ENCODE measurements at regions not wholly inside any gene's neighbourhood (a gene's known extent, or its start where the extent isn't known, plus 50 kb on each side); places are given as distances from the start of the nearest gene placed in this dataset.

DNA sequence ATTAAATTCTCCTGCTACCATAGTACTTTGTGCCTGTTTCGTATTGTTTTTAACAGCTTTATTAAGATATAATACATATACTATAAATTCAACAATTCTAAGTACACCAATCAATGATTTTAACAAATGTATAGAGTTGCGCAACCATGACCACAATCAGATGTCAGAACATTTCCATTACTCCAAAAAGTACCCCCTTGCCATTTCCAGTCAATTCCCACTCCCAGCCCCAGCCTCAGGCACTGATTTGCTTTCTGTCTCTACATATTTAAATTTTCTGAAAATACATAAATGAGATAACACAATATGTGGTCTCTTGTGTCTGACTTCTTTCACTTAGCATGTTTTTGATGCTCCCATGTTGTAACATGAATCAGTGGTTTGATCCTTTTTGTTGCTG, 193.9 kb downstream of the FIGN start:
- no peak for DNase-seq

DNA sequence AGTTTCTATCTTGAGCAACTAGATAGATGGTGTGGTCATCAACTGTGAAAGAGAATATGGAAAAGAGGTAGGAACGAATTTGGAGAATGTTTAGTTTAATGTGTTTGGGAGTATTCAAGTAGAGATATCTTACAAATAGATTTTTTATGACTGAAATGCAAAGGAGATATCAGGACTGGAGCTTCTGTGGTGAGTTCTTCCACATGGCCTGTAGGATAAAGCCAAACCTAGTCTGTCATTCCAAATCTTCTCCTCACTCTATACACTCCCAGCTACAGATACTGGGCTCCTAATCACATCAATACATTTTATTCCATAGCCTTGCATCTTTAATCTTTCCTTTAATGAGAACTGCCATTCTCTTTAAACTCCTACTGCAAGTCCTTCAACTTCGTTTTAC, 194.3 kb downstream of the FIGN start:
- no peak for DNase-seq

DNA sequence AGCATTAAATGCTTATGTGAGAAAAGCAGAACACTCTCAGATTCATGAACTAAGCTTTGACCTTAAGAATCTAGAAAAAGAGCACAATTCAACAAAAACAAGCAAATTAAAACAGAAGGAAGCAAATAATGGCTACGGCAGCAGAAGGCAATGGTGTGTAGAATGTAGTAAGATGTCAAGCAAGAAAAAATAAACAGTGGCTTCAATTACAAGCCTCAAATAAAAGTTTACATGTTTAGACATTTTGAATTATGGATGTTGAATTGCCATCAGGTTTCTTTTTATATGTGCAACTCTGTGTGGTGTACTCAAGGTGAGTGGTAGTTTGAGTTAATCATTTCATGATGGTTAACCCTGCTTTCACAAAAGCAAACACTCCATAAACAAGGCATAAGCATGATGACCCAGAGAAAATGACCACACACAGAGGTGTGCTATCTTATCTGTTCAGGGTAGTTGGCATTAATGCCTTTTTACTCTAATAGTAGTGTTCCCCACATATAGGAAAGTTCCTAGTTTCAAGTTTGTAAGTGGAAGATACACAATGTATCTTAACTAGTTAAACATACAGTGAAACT, 207.1 kb downstream of the FIGN start:
- no peak for DNase-seq

DNA sequence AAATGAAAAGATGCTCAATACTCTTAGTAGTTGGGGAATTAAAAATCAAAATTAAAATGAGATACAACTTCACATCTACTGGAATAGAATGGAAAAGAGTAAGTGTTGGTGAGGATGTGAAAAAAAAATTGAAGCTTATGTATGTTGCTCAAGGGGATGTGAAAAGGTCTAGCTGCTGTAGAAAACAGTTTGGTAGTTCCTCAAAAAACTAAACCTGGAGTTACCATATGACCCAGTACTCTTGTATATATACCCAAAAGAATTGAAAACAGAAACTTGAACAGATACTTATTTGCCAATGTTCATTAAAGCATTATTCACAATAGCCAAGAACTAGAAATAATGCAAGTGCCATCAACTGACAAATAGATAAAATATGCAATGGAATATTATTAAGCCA, 208.4 kb downstream of the FIGN start:
- no peak for DNase-seq

DNA sequence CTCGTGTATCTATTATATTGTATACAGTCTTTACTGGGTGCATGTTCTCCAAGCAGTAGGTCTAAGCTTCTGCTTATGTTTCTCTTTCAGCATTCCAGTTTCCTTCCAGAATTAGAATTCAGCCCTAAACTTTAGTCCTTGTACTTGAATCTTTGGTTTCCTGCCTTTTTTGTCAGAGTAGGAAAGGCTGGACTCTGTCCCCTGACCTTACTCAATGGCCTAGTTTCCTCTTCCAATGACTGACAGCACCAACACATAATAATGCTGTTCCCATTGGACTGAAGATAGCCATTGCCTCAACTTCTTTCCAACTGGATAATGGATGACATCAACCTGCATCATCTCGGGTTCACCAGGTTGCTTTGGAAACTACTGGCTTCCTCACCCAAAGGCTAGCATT, 217.0 kb downstream of the FIGN start:
- no peak for DNase-seq

DNA sequence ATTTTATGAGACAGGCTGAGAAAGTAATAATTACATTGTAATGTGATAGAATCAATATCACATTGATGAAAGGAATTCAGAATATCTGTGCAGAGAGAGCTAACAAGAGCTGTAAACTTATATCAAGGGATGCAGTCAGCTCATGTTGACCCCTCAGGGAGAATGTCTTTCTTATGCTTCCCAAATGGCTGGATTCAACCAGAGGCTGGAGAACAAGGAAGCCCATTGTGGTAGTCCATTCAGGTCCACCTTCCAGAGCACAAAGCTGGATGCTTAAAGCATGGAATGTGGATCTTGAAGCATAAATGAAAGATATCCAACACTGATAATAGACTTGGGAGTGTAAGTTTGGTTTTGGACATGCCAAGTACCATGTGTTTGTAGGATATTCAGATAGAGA, 220.0 kb downstream of the FIGN start:
- no peak for DNase-seq

DNA sequence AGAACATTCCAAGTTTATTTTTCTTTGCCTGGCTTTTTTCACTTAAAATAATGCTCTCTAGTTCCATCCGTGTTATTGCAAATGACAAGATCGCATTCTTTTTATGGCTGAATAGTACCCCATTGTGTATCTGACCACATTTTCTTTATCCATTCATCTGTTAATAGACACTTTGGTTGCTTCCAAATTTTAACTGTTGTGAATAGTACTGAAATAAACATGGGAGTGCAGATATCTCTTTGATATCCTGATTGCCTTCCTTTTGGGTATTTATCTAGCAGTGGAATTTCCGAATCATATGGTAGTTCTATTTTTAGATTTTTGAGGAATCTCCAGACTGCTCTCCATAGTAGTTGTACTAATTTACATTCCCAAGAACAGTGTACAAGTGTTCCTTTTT, 230.5 kb downstream of the FIGN start:
- DNase-seq, result no peak

DNA sequence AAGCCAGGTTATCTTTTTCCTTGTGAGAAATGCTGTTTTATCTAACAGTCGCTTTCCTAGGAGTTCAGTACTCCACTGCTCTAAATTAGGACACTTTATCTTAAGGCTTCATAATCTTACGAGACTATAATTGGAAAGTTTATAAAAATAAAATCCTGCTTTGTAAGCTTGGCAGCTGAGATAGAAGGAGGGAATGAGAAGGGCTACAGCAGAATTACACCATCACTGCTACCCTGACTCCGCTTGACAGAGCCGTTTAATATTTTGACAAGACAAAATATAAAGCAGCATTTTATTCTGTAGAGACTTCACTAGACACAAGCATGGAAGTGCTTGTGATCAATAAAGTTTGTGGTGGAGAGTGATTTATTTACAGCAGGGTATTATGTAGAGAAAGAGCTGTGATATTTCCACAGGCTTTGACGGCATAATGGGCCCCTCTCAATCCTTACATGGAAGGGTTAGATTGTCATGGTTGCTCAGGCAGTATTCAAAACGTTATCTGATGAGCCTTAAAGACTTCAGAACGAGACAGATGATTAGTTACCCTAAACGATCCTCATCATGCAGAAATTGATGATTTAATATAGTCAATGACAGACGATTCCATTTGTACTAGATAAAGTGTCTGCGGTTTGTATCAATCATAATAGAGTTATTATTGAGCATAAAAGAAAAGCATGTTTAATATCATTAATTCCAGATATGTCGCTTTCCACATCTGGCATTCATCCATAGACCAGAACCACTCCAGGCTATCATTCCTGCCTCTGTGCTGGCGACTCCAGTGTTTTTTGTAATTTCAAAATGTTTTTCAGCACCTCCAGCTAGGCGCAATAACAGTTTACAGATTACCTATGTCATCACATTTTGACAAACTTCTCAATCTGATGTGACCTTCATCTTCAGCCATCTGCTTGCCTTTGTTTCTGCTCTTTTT, 242.2 kb downstream of the FIGN start:
- DNase-seq, result no peak

DNA sequence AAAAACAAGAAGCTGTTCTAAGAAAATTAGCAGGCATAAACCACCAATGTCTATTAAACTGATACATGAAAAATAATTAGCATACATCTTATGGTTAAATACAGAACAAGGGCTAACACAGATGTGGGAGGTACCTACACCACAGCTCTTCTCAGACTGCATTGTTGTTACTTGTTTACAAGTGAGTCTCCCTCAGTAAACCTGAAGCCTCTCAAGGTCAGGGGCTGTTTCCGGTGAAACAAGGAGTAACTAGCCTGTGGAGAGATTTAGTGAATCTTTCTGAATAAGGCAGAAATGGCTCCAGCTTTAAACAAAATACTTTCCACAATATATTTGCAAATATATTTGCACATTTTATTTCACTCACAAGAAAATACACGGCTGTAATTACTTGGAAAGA, 244.0 kb downstream of the FIGN start:
- DNase-seq, result no peak

DNA sequence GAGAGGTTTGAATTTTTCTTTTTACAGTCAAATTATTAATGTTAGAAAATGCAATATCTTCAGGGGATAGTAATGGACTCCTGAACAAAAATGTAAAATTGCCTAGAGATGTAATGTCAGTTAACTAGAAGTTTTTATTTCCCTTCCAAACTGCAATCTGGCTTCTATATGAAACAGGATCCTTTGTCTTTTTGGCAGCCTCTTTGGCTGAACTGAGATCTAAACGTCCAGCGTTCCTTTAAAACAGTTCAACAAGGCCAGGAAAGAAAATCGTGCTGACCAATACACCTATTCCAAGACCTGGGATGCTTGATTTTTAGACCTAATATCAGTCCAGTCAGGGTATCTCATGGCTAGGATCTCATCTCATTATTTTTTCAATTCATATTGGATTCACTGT, 245.5 kb downstream of the FIGN start:
- no peak for DNase-seq

DNA sequence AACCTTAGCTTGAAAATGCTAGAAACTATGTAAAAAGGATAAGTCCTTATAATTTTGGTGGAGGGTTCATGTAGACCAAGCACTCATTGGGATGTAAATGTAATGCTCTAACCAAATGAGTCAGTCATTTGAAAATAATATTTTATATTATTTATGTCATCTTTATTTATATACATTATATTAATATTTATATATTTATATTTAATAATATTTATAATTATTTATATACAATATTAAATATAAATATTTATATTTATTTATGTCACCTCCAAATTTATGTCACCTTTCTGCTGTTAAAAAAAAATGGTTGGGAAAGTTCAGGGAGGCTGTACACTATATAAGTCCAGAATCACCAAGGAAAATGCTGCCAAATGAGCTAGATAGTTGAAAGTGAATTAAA, 254.3 kb downstream of the FIGN start:
- no peak for DNase-seq

DNA sequence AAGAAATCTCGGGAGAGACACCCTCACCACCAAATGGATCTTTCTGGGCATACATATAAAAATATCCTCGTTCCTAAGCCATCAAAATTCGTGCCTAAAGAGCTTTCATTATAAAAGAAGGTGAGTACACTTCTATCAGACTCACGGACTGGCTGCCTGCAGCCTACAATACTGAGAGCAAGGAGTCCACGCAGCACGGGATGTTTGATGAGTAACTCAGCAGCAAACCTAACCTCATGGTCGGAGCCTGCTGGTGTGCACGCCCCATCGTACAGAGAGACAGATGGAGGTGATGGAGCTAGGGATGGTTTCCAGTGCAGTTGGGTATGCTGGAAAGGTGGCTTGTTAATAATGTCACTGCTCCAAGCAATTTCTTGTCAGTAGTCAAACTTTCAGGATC, 256.2 kb downstream of the FIGN start:
- DNase-seq, result no peak

DNA sequence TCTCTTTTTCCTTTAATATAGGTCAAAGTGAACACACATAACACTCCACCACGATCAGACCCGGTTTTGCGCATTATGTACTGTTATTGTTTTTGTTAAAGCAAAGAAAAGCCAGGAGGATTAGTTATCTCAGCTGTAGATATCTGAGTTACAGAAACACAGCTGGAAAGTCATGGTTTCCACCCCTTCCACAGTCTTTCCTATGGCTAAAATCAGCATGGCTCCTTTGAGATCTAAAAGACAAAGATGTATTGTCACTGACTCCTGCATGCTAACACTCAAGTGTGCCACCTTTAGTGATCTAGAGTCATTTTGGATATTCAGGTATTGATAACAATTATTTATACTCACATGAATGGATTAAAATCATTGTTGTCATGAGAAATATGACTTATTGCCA, 260.0 kb downstream of the FIGN start:
- DNase-seq, result no peak

DNA sequence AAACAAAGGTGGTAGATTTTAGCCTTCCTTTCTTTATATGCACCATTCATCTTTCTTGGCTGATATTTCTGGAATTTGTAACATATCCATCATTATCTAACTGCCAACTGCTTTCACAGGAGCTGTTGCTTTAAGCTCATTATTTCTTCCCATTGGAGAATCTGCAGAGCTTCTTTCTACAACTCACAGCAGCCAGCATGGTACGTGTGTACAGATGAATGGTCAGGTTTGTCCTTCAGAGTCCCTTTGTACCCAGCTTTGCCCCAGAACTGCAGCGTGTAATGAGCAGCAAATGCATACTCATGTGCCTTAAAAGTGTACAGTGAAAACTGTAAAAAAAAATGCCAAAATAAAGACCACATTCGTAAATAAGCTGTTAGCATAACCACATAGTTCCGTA, 260.9 kb downstream of the FIGN start:
- no peak for DNase-seq

DNA sequence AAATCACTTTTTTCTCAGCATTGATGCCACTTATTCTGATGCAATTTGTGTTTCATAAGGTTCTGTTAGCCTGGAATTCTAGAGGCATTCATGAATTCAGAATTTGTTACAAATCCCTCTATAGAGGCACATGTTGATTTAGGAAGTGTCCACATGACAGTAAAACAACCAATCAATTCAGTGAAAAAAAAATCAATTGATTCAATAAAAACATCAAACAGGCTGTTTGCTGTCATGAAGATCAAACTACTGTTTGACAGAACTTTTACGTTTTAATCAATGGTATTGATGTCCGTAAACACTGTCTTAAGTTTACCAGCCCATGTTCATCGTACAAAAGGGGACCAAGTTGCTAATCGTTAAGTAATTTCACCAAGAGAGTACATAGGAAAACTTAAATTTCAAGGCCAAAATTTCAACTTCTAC, 261.5 kb downstream of the FIGN start:
- no peak for DNase-seq

DNA sequence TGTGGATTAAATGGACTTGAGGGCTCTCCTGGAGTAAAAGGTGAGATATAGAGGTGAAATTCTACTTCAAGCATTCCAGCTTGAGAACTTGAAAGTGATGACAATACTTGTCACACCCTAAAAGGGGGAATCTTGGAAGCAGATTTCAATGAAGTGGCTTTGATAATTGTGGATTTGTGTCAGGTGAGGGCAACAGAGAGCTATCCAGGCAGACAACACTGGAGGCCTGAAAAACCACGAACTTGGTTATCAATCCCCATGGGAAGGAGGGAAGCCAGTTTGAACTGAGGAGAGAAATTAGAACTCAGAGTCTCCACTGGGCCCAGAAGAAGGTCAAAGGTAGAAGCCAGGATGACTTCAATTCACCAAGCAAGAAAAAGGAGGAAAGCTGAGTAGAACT, 263.9 kb downstream of the FIGN start:
- DNase-seq, result no peak

DNA sequence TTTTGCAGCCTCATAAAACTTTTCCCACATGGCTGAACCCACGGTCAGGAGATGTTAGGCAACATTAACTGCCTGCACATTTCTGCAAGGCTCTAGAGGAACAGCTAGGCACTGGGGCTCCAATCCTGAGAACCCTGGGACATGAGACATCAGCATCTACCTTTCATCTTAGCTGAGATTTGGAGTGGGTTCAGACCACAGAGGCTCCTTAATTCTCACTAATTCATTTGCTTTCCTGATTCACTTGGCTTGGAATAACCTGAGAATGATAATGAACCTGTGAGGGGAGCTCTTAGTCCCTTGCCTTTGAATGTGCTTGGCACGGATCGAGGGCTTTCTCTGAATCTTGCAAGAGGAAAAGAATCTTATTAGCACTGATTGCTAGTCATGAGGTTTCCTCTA, 266.2 kb downstream of the FIGN start:
- DNase-seq, result no peak

DNA sequence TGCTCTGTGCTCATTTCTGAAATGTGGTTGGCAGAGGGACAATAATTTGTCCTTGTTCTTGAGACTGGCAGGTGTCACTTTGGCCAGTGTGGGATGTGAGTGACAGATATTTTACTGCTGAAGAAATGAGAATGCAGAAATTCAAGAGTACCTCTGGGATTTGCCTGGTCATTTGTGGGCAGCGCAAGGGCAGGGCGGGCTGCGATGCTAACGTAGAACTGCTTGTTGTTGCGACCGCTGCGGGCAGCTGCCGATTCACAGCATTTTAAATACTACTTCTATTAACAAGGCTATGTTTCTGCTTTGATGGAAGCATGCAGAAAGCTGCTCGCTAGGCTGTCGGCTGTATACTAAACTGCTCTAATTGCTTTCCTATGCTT, 268.6 kb downstream of the FIGN start:
- DNase-seq, result no peak

DNA sequence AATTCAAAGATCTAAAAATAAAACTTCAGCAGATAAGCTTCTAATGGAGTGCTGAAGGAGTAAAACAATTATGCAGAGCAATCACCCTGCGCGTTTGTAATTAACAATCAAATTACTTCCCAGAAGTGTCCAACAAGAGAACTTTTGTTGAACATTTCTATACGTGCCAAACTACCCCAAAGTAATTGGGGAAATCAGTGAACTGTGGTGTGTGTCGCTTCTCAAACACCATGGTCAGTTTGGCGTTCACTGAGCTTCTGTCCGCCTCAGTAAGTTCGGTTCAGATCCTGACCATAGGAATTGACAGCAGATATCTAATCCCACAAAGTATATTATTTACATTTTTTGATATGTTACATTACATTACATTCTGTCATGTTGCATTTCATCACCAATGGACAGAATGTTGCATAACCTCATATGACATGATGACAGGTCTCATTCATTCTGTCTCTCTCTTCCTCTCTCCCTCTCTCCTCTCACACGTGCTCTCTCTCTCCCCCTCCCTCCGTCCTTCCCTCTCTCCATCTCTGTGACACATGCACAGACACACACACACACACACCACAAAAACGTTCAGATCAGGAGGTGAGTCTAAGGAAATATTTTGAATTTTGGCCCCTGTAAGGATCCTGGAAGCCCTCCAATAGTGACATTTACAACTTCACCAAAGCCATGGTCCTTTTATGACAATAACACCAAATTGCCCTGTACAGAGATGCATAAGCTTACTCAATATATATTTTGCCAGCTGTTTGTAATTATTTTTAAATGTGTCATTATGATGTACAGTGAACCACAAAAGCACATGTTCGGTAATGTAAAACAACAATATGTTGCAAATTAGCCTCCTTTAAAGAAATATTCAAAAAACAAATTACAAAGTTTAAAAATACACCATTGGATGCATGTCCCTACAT, 269.2 kb downstream of the FIGN start:
- no peak for DNase-seq

DNA sequence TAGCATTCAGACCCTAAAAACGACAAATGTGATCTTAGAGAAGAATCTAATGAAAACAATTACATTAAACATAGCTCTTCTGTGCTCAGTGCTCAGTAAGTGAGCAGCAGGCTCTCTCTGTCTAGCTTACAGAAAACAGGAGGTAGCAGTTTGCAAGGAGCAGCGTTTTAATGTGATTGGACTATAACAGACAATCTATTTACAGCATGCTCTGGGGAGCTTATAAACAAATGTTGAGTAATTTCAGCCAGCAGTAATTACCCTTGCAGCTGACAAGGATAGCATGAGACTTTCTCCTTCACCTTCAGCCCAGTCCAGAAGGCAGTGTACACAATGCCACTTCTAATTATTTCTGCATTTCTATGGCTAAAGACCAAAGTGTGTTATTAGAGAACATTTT, 270.4 kb downstream of the FIGN start:
- DNase-seq, result no peak

DNA sequence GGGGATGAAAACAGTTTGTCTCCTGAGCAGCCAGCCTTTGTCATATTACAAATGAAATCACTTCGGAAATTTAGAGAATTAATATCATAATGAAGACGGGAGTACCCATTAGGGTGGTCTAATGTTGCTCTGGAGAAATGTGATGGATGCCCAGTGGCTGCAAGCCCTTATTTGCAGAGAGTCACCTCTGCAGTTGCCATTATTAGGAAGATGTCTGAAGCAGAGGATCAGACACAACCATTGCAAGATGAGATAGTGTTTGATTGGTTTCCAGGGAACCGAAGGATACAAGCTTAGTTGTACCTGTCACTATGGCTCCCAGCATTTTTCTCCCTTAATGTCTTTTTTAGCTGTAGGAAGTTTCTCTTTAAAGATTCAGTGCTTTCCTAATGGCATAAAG, 272.4 kb downstream of the FIGN start:
- no peak for DNase-seq

DNA sequence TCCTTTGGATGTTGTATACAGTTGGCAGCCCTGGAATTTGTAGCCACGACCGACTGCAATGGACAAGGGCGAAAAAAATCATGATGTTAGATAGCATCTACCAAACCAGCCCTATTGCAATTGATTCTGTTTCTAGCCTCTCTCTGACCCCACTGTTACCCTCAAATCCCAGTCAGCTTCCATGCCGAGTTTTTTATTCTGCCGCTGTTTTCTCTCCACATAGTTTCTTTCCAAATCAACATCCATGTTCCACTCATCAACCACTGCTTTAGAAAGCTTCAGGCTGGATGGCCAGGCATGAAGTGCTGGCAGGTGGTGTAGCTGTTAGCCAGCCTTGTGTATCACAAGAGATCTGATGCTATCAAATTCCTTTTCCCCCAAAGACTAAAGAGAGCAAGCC, 272.8 kb downstream of the FIGN start:
- no peak for DNase-seq

DNA sequence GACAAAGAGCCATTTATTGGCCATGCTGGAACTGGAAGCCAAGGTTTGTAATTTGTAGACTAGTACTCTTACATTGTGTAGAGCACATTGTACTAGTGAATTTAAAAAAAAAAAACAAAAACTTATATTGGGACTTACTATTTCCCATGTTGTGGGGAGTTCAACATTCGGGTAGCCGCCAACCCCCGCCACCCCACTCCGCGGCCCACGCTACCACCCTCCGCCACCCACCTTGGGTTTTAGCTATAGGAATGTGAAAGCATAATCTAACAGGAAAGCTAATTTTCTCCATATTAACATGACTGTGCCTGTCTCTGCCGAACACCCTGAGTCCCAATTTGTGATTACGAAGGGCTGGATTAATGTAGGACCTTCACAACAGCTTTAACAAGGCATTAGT, 275.8 kb downstream of the FIGN start:
- no peak for DNase-seq
